ENCODE measurements at regions not wholly inside any gene's neighbourhood (a gene's known extent, or its start where the extent isn't known, plus 50 kb on each side); places are given as distances from the start of the nearest gene placed in this dataset.

GRCh38 chr7:17645500-17645899 is 294.8 kb downstream of the SNX13 start:
- DNase-seq = no peak

GRCh38 chr7:17646253-17646956 is 293.9 kb downstream of the SNX13 start:
- DNase-seq = no peak

- no peak for DNase-seq
Measured at GRCh38 chr7:17651341-17651740, 289.0 kb downstream of the SNX13 start.

DNA sequence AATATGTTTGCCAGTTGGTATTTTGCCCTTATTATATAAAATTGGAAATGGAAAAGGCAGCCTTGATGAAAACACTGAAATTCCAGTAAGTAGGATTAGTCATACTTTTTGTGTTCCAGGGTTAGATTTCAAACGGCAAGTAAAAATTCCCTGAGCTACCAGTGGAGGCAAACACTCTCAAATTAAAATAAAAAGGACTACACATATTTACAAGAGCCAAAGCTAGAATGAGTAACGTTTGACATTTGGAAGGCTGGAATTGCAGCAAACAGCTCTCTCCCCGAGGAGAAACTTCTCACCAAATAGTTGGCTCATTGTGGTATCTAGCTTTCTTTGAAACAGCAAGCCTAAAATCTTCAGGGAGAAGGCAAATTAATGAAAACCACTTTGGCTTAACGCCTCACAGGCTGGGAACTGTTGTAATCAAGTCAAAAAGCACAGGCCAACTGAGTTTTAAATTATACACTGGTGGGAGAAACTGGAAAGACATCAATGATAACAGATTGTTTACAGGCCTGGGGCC is 288.4 kb downstream of the SNX13 start:
- peak in 5 of 56 donors; percentile 12 to 39 (median 27) for DNase-seq

GRCh38 chr7:17654940-17655339 is 285.4 kb downstream of the SNX13 start:
- DNase-seq = no peak

GRCh38 chr7:17659126-17659525 is 281.2 kb downstream of the SNX13 start:
- DNase-seq = no peak

- DNase-seq = no peak
Measured at GRCh38 chr7:17660116-17660515, 280.2 kb downstream of the SNX13 start.

- DNase-seq = no peak
Measured at GRCh38 chr7:17661982-17662585, 278.2 kb downstream of the SNX13 start.

- no peak for DNase-seq
Measured at GRCh38 chr7:17663061-17663675, 277.1 kb downstream of the SNX13 start.

DNA sequence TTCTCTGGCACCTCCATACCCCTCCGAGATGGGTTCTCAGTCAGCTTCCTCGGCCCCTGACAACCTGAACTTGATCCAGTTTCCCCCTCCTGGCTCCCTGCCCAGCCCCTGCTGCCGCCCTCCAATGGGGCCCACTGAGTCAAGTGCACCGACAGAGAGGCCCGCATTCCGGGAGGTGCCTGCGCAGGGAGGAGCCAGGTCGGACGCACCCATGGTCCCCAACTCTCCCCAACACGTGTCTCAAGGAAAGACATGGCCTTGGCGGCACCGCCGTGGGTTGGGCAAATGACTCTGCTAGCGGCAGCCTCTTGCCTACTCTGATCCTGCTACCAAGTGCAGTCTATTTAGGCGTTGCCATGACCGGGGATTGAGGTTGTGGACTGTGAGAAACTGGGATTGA is 275.3 kb downstream of the SNX13 start:
- no peak for DNase-seq

DNA sequence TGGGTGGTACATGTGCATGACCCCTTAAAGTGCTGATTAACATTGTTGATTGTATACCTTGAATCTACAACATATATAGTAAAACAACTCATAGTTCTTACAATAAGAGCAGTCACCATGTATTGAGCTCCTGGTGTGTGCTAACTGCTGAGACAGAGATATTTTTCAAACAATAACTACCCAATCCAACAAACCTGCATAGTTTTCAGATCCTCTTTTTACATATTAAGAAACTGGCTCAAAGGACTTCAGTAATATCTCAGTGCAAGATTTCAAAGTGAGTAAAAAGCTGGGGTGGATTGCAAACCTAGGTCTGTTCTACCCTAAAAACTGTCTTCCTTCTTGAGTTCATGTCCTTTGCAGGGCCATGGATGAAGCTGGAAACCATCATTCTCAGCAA is 272.2 kb downstream of the SNX13 start:
- no peak for DNase-seq

GRCh38 chr7:17669204-17669603 is 271.1 kb downstream of the SNX13 start:
- DNase-seq = no peak

GRCh38 chr7:17671956-17672355 is 268.3 kb downstream of the SNX13 start:
- DNase-seq = no peak

GRCh38 chr7:17672783-17673182 is 267.5 kb downstream of the SNX13 start:
- no peak for DNase-seq

DNA sequence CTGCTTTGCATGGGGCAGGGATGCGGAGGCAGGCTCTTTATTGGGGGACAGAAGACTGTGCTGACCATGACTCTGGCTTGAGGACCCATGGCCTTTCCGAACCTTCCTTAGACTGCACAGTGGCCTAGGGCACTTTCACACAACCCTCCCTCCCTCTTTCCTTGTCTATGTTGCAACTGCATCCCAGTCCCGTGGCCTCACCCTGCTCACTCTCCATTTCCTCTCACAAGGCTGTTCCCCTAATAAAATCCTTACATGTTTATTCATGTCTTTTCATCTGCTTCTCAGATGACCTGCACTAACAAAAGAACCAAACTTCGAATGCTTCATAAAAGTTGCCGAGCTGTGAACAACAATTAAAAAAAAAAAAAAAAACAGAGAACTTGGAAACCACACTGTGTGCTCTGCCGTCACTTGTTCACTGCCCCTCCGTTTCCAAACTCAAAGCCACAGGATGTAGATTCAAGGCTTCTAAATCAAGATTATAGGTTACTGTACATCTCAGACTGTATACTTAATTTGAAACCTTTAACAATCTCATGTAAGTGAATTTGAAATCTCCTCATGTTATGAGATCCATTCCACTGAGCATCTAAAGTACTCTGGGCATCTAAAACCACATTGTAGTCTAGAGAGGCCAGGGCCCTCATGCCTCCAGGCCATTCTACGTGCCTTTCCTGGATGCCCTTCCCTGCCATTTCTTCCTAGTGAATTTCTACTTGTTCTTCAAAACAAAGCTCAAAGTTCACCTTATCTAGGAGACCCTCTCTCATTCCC is 265.9 kb downstream of the SNX13 start:
- DNase-seq = no peak

DNA sequence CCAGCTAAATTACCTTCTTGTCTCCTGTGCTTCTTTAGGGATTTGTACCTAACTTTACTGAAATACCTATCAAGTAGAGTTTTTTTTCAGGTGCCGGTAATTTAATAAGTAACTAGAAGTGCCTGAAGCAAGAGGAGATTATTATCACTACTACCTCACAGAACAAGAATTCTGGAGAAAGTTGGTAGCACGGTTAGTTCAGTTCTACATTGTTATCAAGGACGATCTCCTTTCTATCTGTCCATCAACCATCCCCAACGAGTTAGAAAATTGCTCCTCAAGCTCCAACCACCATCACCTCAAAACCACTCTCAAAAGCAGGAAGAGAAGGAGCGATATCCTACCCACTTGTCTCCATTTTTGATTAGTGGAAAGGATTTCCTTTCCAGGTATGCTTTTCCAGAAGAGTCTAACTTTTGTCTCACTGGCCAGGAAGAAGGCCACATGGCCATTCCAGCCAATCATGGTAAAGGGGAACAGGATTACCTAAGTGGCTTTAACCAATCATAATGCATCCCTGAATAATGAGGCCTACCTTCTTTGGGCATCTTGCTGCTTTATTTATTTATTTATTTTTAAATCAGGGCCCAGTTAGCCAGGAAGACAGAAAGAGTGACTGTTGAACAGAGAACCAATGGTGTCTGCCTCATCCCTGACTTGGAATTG is 265.2 kb downstream of the SNX13 start:
- no peak for DNase-seq

GRCh38 chr7:17677408-17677807 is 262.9 kb downstream of the SNX13 start:
- DNase-seq = no peak

GRCh38 chr7:17678896-17679295 is 261.4 kb downstream of the SNX13 start:
- no peak for DNase-seq

GRCh38 chr7:17679458-17679857 is 260.8 kb downstream of the SNX13 start:
- DNase-seq = no peak

DNA sequence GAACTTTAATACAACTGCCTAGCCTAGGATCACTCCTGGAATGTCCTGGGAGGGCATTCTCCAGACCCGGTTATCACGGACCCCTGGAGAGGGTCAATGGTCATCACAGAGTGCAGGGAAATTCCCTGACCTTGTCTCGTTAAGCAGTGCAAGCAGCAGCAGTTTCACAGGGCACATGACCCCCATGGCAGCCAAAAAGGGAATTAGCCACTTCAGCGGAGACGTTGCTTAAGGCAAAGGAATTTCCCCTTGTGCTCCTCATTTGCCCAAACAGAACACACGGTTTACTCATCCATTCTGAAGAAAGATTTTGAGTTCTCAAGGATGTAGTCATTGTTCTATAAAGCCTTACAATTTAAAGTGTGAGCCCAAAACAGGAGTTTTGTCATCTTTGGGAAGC is 260.3 kb downstream of the SNX13 start:
- peak in 24 of 56 donors; percentile 2 to 46 (median 27) for DNase-seq

DNA sequence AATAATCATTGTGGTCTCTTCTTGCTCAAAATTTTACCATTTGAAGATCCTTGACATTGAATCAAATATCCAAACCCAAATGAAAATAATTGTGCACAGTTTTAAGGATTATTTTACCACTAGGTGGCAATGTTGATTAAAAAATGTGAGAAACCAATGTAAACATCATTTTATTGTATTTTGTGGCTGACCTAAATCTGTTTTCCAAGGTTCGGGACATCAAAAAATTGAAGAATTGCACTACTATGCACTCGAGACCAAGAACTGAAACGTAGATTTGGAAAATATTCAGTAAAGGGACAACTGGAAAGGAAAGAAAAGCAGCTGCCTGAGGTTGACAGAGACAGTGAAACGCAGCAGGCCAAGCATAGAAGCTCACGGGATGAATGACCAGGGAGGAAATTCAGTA is 259.3 kb downstream of the SNX13 start:
- DNase-seq = peak in 2 of 56 donors; percentile 6 to 21

Measured in amygdala (tissue), 56 donors.